ENCODE measurements at regions not wholly inside any gene's neighbourhood (a gene's known extent, or its start where the extent isn't known, plus 50 kb on each side); places are given as distances from the start of the nearest gene placed in this dataset.

DNA sequence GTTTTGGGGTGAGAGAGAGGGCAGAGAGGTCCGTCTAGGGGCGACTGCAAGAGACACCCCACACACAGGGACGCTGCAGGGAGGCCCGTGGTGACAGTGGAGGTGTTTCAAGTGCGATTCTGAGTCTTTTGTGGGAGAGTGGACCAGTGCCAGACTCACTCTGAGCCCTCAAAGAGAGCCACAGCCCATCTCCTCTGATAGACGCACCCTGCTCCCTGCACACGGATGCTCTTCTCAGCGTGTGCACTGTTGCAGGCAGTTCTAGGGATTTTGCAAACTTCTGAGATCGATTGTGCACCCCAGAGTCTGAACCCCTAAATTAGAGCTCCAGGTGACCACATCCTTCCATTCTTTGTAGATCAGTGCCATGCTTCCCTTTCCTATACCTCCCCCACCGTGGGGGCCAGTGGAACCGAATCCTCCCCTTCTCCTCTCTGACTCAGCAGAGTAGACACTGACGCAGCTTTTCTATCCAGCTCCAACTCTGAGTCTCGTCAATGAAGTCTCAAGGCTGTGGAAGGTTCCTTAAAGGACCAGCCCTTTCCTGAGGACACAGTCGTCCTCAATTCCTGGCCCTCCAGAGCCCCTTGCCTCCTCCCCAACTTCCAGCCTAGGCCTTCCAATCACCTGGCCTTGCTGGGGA, 83.8 kb downstream of the TMEM130 start:
- TF ChIP-seq, protein P1, sequence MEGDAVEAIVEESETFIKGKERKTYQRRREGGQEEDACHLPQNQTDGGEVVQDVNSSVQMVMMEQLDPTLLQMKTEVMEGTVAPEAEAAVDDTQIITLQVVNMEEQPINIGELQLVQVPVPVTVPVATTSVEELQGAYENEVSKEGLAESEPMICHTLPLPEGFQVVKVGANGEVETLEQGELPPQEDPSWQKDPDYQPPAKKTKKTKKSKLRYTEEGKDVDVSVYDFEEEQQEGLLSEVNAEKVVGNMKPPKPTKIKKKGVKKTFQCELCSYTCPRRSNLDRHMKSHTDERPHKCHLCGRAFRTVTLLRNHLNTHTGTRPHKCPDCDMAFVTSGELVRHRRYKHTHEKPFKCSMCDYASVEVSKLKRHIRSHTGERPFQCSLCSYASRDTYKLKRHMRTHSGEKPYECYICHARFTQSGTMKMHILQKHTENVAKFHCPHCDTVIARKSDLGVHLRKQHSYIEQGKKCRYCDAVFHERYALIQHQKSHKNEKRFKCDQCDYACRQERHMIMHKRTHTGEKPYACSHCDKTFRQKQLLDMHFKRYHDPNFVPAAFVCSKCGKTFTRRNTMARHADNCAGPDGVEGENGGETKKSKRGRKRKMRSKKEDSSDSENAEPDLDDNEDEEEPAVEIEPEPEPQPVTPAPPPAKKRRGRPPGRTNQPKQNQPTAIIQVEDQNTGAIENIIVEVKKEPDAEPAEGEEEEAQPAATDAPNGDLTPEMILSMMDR (IDR thresholded peaks at IDR 0.05): no peak
- TF ChIP-seq EZH2 (IDR thresholded peaks at IDR 0.05; ENCODE audit: borderline replicate concordance, insufficient read depth, low read depth, low read length, poor library complexity, severe bottlenecking): no peak
